Neural crest cell (in vitro differentiated cells): ENCODE measurements at regions not wholly inside any gene's neighbourhood (a gene's known extent, or its start where the extent isn't known, plus 50 kb on each side); places are given as distances from the start of the nearest gene placed in this dataset.

ENCODE experiments used
- DNase-seq: peaks from one replicate; pipeline ENCODE4 v3.0.0; 2021; ENCODE audit warnings: low read depth, mixed read lengths, low spot score
- H3K27ac Mint-ChIP-seq: one replicate; pipeline ENCODE4 v1.8.0; 2021; ENCODE audit warnings: mild to moderate bottlenecking, mixed read lengths; ENCODE audit not compliant: unreplicated experiment
- H3K27me3 Mint-ChIP-seq: 2 replicates; pipeline ENCODE4 v1.8.0; 2021; ENCODE audit warnings: low read depth, mild to moderate bottlenecking, mixed read lengths
- H3K36me3 Mint-ChIP-seq: 2 replicates; pipeline ENCODE4 v1.8.0; 2021; ENCODE audit warnings: low read depth, mild to moderate bottlenecking, mixed read lengths
- H3K4me1 Mint-ChIP-seq: 2 replicates; pipeline ENCODE4 v1.8.0; 2021; ENCODE audit warnings: mixed read lengths
- H3K4me3 Mint-ChIP-seq: one replicate; pipeline ENCODE4 v1.8.0; 2021; ENCODE audit warnings: mild to moderate bottlenecking, mixed read lengths
- H3K9me3 Mint-ChIP-seq: 2 replicates; pipeline ENCODE4 v1.8.0; 2021; ENCODE audit warnings: mixed read lengths
- TF ChIP-seq, protein P1 (sequence below): fragments of 200-600 bp; sonication (generic); conservative IDR thresholded peaks from 2 replicates; pipeline ENCODE4 v1.5.0; 2021; ENCODE audit warnings: antibody characterized with exemption, mild to moderate bottlenecking

DNA sequence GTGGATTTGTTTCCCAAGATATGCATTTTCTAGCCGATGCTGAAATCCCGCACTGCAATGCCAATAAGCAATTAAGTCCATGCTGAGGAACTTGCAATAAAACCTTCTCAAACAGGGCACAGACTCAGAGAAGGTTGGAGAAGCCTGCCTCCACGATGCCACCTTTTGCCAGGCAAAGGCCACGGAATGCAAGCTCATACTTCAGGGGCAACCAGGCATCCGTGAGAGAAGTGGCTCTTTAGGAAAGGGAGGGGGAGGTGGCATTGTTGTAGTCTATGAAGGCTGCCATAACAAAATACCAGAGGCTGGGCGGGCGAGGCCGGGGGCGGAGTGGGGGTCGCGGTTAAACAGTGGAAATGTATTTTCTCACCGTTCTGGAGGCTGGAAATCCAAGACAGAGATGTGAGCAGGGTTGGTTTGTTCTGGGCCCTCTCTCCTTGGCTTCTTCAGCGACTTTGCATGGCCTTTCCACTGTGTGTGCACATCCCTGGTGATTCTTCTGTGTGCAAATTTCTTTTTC lies 689.5 kb downstream of the VRK1 start:
- no peak for DNase-seq
- no peak overlapping the region for H3K4me3 Mint-ChIP-seq
- no peaks in the 10 kb centered on the region for H3K36me3 Mint-ChIP-seq
- H3K27me3 Mint-ChIP-seq = no peaks in the 10 kb centered on the region
- TF ChIP-seq, protein P1, sequence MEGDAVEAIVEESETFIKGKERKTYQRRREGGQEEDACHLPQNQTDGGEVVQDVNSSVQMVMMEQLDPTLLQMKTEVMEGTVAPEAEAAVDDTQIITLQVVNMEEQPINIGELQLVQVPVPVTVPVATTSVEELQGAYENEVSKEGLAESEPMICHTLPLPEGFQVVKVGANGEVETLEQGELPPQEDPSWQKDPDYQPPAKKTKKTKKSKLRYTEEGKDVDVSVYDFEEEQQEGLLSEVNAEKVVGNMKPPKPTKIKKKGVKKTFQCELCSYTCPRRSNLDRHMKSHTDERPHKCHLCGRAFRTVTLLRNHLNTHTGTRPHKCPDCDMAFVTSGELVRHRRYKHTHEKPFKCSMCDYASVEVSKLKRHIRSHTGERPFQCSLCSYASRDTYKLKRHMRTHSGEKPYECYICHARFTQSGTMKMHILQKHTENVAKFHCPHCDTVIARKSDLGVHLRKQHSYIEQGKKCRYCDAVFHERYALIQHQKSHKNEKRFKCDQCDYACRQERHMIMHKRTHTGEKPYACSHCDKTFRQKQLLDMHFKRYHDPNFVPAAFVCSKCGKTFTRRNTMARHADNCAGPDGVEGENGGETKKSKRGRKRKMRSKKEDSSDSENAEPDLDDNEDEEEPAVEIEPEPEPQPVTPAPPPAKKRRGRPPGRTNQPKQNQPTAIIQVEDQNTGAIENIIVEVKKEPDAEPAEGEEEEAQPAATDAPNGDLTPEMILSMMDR = no peak
- H3K27ac Mint-ChIP-seq = peak overlapping the region; percentile 67
- H3K4me1 Mint-ChIP-seq = peaks cover 3% of the 10 kb centered on the region
- no peaks in the 10 kb centered on the region for H3K9me3 Mint-ChIP-seq

DNA sequence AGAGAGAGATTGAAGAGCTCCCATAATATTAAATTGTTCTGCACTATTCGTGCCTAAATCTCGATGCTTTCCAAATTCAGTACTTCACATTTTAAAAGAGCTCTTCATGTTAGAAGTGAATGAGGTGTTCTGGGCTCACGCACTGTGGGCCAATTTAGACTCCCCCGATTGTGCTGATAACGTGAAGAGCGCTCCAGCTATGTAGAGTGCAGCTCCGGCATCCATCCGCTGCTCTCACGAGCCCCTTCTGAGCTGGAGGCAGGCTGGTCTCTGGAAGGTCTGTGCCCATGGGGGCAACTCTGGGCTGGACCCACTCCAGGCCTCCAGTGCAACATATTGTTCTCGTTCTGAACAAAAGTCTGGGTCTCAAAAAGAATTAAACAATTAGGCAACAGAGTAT lies 692.6 kb downstream of the VRK1 start:
- no peak for DNase-seq
- H3K27me3 Mint-ChIP-seq = no peaks in the 10 kb centered on the region
- H3K36me3 Mint-ChIP-seq = peaks cover 6% of the 10 kb centered on the region
- H3K9me3 Mint-ChIP-seq = peaks cover 10% of the 10 kb centered on the region
- H3K4me3 Mint-ChIP-seq = no peak overlapping the region
- no peak overlapping the region for H3K27ac Mint-ChIP-seq
- H3K4me1 Mint-ChIP-seq = peaks cover 3% of the 10 kb centered on the region
- TF ChIP-seq, protein P1 = no peak

DNA sequence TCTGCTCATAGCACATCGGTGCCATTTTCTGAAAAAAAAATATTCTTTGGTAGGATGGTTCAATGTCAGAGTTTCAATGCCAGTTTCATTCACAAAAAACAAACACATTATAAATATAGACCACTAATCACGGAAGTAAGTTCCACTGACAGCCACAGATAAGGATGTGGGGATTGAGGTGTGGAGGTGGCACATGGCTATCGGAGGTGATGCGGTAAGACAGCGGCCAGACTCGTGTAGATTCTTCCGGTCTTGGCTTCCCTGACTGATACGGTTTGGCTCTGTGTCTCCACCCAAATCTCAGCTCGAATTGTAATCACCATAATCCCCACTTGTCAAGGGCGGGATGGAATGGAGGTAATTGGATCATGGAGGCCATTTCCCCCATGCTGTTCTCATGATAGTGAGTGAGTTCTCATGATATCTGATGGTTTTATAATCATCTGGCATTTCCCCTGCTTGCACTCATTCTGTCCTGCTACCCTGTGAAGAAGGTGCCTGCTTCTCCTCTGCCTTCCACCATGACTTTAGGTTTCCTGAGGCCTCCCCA lies 693.4 kb downstream of the VRK1 start:
- TF ChIP-seq, protein P1 = no peak
- DNase-seq = no peak
- Mint-ChIP-seq H3K36me3 (peaks cover 6% of the 10 kb centered on the region), H3K27ac (no peak overlapping the region), H3K9me3 (peaks cover 10% of the 10 kb centered on the region), H3K4me1 (peaks cover 3% of the 10 kb centered on the region), H3K27me3 (no peaks in the 10 kb centered on the region), H3K4me3 (no peak overlapping the region)

DNA sequence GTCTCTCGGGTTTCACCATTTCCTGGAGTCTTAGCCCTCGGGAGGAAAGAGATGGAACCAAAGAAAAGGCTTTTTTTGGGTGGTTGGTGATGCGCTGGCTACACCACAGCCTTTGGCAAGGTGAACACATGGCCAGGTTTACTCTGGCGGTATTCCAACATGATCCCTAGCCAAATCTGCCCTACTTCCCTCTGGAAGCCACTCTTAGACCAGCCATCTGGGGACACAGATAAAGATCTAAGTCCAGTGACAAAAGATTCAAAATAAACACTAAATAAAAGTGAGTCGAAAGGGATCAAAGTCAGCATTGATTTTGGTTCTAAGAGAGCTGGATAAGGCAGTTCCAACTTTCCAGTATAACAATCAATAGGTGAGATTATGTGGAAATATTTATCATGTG lies 694.5 kb downstream of the VRK1 start:
- H3K36me3 Mint-ChIP-seq = peaks cover 6% of the 10 kb centered on the region
- no peaks in the 10 kb centered on the region for H3K27me3 Mint-ChIP-seq
- TF ChIP-seq, protein P1 = no peak
- H3K4me1 Mint-ChIP-seq = peaks cover 3% of the 10 kb centered on the region
- no peak overlapping the region for H3K4me3 Mint-ChIP-seq
- DNase-seq = no peak
- H3K9me3 Mint-ChIP-seq = peaks cover 10% of the 10 kb centered on the region
- H3K27ac Mint-ChIP-seq = no peak overlapping the region

DNA sequence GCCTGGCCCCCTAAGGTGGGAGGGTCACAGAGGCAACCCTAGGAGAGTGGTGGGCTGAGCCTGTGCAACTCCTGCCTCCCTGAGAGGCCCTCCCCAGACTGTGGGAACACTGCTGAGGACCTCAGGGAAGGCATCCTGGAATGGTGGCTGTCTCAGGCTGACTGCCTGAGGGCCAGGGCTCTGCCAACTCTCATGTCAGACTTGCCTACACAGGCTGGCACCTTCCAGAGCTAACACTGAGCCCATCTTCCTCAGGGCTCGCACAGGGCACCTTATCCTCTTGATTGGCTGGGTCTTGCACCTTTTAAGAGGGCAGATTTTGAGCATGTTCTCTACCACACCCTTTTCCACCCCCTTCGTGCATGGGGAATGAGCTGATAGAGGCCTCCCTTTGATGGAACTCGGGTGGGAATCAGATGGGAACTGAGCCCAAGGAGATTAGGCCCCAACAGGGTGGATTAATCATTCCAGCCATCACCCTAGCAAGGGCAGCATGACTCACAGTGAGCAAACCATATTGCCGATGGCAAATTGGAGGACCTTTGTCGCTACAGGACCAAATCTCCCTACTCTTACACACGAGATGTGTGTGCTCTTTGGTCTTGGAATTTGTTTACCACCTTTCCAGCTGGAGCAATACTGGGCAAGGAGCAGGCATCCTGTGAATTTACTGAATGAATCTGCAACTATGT lies 702.8 kb downstream of the VRK1 start:
- H3K27me3 Mint-ChIP-seq = peaks cover 8% of the 10 kb centered on the region
- TF ChIP-seq, protein P1 = no peak
- no peaks in the 10 kb centered on the region for H3K9me3 Mint-ChIP-seq
- H3K4me1 Mint-ChIP-seq = no peaks in the 10 kb centered on the region
- no peak overlapping the region for H3K4me3 Mint-ChIP-seq
- no peak for DNase-seq
- H3K36me3 Mint-ChIP-seq = no peaks in the 10 kb centered on the region
- H3K27ac Mint-ChIP-seq = no peak overlapping the region
